Amniotic epithelial cell (primary cell): ENCODE measurements at regions not wholly inside any gene's neighbourhood (a gene's known extent, or its start where the extent isn't known, plus 50 kb on each side); places are given as distances from the start of the nearest gene placed in this dataset.
"Not testable (repeated sequence)": the region's sequence is repeated elsewhere in the genome, so short reads cannot be mapped to it uniquely, and the experiment has no call there.

Experiments
- DNase-seq: peaks from one replicate; pipeline ENCODE4 v3.0.0-alpha.2; 2010; ENCODE audit warnings: low read depth

- no peak for DNase-seq
Observed at GRCh38 chr4:37555322-37555721, 130.9 kb downstream of the RELL1 start.

DNA sequence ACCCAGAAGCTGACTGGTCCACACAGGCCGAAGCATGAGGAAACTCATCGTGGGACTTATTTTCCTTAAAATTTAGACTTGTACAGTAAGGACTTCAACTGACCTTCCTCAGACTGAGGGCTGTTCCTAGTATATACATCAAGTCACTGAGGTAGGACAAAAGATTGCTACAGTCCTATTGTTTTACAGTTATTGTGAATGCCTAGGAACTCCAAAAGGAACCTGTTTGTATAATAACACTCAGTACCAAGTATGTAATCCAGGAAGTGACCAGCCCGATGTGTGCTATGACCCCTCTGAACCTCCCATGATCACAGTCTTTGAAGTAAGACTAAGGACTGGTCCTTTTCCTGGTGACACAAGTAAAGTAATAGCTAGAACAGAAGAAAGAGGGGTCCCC is 136.3 kb downstream of the RELL1 start:
- DNase-seq, result not testable (repeated sequence)

GRCh38 chr4:37549041-37549440 is 137.1 kb downstream of the RELL1 start:
- DNase-seq, result peak; percentile 93

GRCh38 chr4:37546586-37546985 is 139.6 kb downstream of the RELL1 start:
- no peak for DNase-seq

DNA sequence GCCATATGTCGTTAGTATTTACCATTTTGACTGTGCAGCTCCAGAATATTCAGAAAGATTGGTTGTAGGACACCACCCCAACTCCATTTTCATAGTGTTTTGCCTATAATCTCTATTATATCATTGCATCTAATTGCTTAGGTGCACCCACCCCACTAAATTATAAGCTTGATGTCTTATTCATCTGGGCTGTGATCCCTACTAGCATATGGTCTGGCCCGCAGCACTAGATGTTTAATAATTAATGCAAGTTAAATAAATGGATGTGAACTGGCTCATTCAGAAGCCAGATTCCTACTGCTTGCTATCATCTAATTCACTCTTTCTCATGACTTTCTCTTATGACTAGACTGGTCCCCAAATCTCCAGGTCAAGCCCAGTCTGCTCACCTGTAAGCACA is 143.5 kb downstream of the RELL1 start:
- no peak for DNase-seq

DNA sequence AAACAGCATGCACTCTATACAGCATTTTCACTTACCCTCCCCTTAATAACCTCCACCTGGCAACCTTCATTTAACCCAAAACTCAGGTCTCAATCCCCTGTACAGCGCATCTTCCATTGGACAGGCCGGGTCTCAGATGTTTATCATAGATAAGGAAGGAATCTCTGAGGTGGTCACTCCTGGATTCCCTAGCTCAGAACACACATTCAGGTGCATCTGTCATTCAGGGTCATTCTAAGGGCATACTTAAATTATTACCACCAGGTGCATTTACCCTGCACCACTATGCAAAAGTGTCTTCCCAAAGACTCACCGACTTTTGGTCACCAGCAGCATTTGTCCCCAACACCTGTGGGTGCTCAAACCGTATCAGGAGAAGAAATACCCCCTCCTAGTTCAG is 144.2 kb downstream of the RELL1 start:
- DNase-seq, result no peak

- peak; percentile 41 for DNase-seq
Observed at GRCh38 chr4:37540486-37540885, 145.7 kb downstream of the RELL1 start.

DNA sequence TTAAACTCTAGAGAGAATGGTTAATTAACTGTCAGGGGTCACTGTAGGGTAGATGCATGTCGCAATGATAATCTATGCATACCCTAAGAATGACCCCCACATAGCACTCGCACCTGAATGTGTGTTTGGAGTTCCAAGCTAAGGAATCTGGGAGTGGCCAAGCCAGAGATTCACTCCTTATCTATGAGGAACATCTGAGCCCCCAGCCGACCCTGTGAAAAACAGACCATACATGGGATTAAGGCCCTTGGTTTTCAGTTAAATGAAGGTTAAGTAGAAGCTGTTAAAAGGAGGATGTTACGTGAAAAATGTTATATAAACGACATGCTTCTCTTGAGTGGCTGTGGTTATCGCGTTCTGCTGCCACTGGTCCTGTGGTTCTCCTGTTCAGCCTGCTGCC is 147.2 kb downstream of the RELL1 start:
- no peak for DNase-seq

DNA sequence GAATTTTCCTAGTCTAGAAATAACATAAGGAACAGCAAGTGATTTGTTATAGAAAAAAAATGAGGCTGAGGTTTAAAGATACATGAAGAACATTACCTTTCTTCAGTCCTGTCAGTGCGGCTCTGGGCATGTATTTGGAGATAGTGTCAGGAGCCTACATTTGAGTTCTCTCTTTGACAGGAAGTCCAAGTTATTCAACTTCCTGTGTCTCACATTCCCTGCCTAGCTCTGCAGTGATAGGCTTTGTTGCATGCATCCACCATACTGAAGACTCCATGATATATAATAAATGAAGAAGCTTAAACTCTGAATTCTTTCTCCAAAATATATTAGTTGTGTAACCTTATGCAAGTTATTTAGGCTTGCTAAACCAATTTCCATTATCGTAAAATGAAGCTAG is 148.7 kb downstream of the RELL1 start:
- no peak for DNase-seq

DNA sequence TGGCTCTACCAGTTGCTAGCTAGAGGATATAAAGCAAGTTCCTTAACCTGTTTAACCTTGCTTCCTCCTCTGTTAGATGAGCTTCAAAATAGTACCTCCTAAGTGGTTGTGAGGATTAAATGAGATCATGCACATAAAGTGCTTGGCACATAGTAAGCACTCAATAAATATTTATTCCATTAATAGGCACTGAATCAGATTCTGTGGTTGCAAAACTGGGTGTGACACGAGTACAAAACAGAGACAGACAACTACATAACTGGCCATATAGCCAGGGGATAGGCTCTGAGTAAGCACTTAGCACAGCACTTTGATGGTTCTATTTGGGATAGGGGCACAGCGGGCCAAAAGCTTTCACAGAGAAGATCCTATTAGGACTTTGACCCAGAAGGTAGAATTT is 150.3 kb downstream of the RELL1 start:
- no peak for DNase-seq

DNA sequence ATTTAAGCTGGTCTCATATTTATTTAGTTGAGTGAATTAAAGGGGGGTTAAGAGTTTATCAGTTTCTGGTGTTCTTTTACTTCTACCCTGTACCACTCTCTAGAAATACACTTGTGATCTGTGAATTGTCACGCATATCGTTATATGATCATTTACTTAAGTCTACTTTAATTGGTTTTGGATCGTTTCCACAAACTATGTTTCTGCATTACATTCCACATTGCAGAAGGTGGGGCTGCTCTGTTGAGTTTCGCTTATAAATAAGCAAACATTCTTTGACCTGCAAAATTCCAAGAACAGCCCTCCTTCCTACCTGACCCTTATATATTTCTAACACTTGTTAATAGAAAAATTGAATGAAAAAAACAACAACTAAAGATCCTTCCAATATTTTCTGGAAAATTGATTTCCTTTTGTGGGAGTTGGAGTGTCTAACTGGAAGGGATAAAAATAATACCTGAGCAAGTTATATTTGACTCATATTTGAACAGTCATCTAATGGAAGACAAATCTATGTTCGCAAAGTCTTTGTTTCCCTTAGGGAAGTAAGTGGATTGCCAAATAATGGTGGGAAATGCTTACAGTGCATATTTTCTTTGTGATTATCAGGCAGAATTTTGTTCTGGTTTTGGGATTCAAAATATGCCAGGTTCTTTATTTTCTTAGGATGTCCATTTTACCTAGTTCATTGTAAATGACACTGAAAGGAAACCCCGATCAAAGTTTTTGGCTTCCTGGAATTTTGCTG is 152.7 kb downstream of the RELL1 start:
- DNase-seq, result no peak

DNA sequence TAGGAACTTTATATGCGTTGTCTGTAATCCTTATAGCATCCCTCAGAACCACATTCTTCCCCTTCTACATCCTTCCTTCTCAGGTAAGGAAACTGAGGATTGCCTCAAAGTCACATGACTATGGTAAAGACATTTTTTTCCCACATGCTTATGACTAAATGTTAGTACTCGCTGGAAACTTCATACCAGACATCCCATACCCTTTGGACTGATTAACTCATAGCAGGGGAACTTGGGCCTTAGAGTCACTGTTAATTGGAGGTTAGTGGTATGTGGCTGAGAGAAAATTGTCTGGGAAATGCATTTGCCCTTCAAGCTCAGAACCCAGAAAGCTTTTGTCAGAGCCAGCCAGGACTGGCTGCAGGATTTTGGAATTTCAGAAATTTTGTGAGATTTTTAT is 155.0 kb downstream of the RELL1 start:
- no peak for DNase-seq

DNA sequence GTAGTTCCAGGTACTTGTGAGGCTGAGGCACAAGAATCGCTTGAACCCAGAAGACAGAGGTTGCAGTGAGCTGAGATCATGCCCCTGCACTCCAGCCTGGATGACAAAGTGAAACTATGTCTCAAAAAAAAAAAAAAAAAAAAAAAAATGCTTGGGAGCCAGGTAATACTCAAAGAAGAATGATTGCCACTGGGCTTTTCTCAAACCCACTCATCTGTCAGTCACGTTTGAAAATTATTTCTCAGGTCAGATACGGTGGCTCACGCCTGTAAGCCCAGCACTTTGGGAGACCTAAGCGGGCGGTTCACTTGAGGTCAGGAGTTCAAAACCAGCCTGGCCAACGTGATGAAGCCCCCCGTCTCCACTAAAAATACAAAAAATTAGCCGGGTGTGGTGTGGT is 155.7 kb downstream of the RELL1 start:
- DNase-seq, result no peak

- peak; percentile 66 for DNase-seq
Observed at GRCh38 chr4:37528166-37528885, 157.8 kb downstream of the RELL1 start.

DNA sequence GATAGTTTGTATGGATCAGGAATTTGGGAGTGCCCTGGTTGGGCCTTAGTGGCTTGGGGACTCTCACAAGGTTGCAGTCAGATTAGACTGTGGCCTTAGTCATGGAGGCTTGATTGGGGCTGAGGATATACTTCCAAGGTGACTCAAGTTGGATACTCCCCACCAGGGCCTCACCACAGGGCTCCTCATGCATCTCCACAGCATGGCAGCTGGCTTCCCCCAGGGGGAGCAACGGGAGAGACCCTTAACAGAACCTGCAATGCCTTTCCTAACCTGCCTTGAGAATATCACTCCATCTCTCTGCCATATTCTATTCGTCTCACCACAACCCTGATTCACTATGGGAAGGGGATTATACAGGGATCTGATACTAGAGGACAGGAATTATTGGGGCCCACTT is 161.9 kb downstream of the RELL1 start:
- DNase-seq, result no peak

GRCh38 chr4:37522996-37523395 is 163.2 kb downstream of the RELL1 start:
- no peak for DNase-seq

GRCh38 chr4:37517326-37517725 is 168.8 kb downstream of the RELL1 start:
- DNase-seq, result no peak

- peak; percentile 62 for DNase-seq
Observed at GRCh38 chr4:37516057-37516775, 170.0 kb downstream of the RELL1 start.

DNA sequence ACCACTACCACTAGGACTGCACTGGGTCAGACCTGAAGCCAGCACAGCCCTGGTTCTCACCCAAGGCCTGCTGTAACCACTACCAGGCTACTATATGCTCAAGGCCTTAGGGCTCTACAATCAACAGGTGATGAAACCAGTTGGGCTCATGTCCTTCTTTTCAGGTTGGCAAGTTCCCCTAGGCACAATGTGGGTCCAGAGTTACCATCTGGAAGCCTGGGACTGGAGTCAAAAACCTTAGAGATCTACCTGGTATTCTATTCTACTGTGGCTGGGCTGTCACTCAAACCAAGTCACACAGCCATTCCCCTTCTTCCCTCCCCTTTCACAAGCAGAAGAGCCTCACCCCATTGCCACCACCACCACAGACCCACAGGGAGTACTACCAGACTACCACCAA is 175.6 kb downstream of the RELL1 start:
- DNase-seq, result no peak

DNA sequence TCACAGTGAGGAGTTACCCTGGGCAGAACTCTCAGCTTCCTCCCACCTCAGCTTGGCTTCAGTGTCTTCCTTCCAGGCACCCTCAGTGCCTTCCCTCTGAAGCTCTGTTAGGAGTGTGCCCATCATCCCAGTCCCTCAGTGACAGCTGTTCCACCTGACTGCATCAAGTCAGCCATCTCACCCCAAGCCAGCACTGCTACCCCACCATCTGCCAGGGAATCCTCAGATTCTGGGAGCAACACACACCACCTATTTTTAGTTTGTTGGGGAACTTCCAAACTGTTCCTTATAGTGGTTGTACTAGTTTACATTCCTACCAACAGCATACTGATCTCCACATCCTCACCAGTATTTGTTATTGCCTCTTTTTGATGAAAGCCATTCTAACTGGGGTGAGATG is 182.9 kb downstream of the RELL1 start:
- DNase-seq, result no peak

GRCh38 chr4:37502070-37502469 is 184.1 kb downstream of the RELL1 start:
- DNase-seq, result no peak
